ENCODE measurements at regions not wholly inside any gene's neighbourhood (a gene's known extent, or its start where the extent isn't known, plus 50 kb on each side); places are given as distances from the start of the nearest gene placed in this dataset.

DNA sequence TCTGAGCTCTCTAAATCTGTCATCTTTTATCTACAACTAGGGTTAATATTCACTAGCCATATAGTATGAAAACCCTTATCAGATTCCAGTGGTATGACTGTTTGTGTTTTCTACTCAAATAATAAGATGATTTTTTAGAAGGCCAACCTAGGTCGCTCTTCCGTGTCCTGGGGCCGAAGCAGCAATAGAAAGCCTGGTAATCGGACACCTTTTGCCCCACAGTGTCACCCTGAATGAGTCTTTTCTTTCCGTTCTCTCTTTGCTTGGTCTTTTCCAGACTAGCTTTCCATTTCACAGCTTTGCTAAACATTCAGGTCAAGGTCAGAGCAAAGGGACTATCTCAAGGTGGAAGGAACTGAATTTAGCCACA, 243.3 kb upstream of the ANKRD55 start:
- Histone ChIP-seq H3K4me2 (ENCODE audit: control insufficient read depth, extremely low read depth, insufficient read depth, low read depth, low read length) (no peak overlapping the region), H3K27ac (ENCODE audit: control insufficient read depth, insufficient read depth, low read length) (no peak overlapping the region), H2AFZ (ENCODE audit: control insufficient read depth, low read length) (no peak overlapping the region), H3K9ac (ENCODE audit: control insufficient read depth, extremely low read depth, insufficient read depth, low read length) (no peak overlapping the region), H3K9me3 (ENCODE audit: control insufficient read depth, low read depth, low read length) (no peaks in the 10 kb centered on the region), H3K79me2 (ENCODE audit: control insufficient read depth, insufficient read depth, low read length) (no peaks in the 10 kb centered on the region), H4K20me1 (ENCODE audit: control insufficient read depth, extremely low read depth, insufficient read depth, low read length) (no peaks in the 10 kb centered on the region), H3K27me3 (ENCODE audit: control insufficient read depth, extremely low read depth, insufficient read depth, low read length) (no peaks in the 10 kb centered on the region), H3K4me1 (ENCODE audit: control insufficient read depth, extremely low read depth, insufficient read depth, low read length) (peaks cover 17% of the 10 kb centered on the region), H3K9me1 (ENCODE audit: control insufficient read depth, extremely low read depth, insufficient read depth, low read length) (no peaks in the 10 kb centered on the region), H3K36me3 (ENCODE audit: control insufficient read depth in 2 of 2, extremely low read depth in 1 of 2, insufficient read depth in 2 of 2, low read length in 2 of 2) (no peaks in the 10 kb centered on the region), H3K4me3 (ENCODE audit: control insufficient read depth in 2 of 3, extremely low read depth in 1 of 3, insufficient read depth in 2 of 3, low read depth in 1 of 3, low read length in 3 of 3) (no peak overlapping the region)
- dilution Hi-C loops (cut with MboI; ENCODE audit: extremely low pct_ligation_motif_present, low sequenced_read_pairs): no loop called here
- FAIRE-seq (no peak), DNase-seq (ENCODE audit: low read depth, low spot score) (no peak)
- TF ChIP-seq EZH2 (IDR thresholded peaks at IDR 0.05; ENCODE audit: low read length): no peak
- TF ChIP-seq, protein P1, sequence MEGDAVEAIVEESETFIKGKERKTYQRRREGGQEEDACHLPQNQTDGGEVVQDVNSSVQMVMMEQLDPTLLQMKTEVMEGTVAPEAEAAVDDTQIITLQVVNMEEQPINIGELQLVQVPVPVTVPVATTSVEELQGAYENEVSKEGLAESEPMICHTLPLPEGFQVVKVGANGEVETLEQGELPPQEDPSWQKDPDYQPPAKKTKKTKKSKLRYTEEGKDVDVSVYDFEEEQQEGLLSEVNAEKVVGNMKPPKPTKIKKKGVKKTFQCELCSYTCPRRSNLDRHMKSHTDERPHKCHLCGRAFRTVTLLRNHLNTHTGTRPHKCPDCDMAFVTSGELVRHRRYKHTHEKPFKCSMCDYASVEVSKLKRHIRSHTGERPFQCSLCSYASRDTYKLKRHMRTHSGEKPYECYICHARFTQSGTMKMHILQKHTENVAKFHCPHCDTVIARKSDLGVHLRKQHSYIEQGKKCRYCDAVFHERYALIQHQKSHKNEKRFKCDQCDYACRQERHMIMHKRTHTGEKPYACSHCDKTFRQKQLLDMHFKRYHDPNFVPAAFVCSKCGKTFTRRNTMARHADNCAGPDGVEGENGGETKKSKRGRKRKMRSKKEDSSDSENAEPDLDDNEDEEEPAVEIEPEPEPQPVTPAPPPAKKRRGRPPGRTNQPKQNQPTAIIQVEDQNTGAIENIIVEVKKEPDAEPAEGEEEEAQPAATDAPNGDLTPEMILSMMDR (optimal IDR thresholded peaks at IDR 0.05 in 1 of 3, IDR thresholded peaks at IDR 0.05 in 1 of 3, conservative IDR thresholded peaks at IDR 0.05 in 1 of 3; ENCODE audit: extremely low read depth in 1 of 3, insufficient read depth in 2 of 3, low read length in 3 of 3): no peak

DNA sequence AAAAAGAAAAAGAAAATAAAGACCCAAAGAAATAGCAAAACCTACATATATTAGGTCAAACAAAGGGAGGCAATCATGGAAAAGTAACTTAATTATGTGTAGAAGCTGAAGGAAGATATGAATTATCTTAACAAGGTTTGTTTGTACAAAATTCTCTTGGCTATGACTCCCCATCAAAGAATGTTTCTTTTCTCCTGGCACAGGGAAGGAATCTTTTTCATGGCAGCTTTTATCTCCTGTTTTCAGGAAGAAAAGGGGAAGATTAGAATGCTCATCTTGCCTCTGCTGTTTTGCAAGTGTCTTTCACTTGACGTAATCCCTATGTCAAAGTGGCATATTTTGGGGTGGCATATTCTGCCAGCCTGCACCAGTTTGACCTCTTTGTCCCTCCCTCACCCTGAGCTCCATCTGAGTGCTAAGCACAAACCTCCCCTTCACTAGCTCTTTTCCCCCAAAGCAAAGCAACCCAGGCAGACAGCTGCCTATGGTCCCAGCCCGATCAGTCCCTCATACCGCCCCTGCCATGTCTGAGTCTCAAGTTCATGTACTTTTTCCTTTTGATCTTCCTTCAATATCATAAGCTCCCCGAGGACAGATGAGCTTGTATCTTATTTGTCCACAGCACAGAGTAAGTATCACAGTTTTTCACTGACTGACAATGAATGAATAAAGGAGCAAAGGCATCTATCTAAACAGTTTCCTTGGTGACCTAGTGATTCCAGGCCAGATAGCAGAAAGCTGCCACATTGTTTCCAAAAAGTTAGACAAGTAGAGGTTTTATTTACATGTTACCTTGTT, 242.8 kb upstream of the ANKRD55 start:
- Histone ChIP-seq H3K4me1 (ENCODE audit: control insufficient read depth, extremely low read depth, insufficient read depth, low read length) (peaks cover 13% of the 10 kb centered on the region), H2AFZ (ENCODE audit: control insufficient read depth, low read length) (no peak overlapping the region), H3K4me3 (ENCODE audit: control insufficient read depth in 2 of 3, extremely low read depth in 1 of 3, insufficient read depth in 2 of 3, low read depth in 1 of 3, low read length in 3 of 3) (no peak overlapping the region), H3K36me3 (ENCODE audit: control insufficient read depth in 2 of 2, extremely low read depth in 1 of 2, insufficient read depth in 2 of 2, low read length in 2 of 2) (no peaks in the 10 kb centered on the region), H3K27me3 (ENCODE audit: control insufficient read depth, extremely low read depth, insufficient read depth, low read length) (no peaks in the 10 kb centered on the region), H3K9me3 (ENCODE audit: control insufficient read depth, low read depth, low read length) (no peaks in the 10 kb centered on the region), H3K4me2 (ENCODE audit: control insufficient read depth, extremely low read depth, insufficient read depth, low read depth, low read length) (no peak overlapping the region), H3K27ac (ENCODE audit: control insufficient read depth, insufficient read depth, low read length) (no peak overlapping the region), H3K79me2 (ENCODE audit: control insufficient read depth, insufficient read depth, low read length) (no peaks in the 10 kb centered on the region), H3K9me1 (ENCODE audit: control insufficient read depth, extremely low read depth, insufficient read depth, low read length) (no peaks in the 10 kb centered on the region), H3K9ac (ENCODE audit: control insufficient read depth, extremely low read depth, insufficient read depth, low read length) (no peak overlapping the region), H4K20me1 (ENCODE audit: control insufficient read depth, extremely low read depth, insufficient read depth, low read length) (no peaks in the 10 kb centered on the region)
- TF ChIP-seq, protein P1 (optimal IDR thresholded peaks at IDR 0.05 in 1 of 3, IDR thresholded peaks at IDR 0.05 in 1 of 3, conservative IDR thresholded peaks at IDR 0.05 in 1 of 3; ENCODE audit: extremely low read depth in 1 of 3, insufficient read depth in 2 of 3, low read length in 3 of 3): no peak
- no peak for TF ChIP-seq EZH2 (IDR thresholded peaks at IDR 0.05; ENCODE audit: low read length)
- no peak for FAIRE-seq
- dilution Hi-C loops (cut with MboI; ENCODE audit: extremely low pct_ligation_motif_present, low sequenced_read_pairs): no loop called here
- no peak for DNase-seq (ENCODE audit: low read depth, low spot score)
